ENCODE measurements at regions not wholly inside any gene's neighbourhood (a gene's known extent, or its start where the extent isn't known, plus 50 kb on each side); places are given as distances from the start of the nearest gene placed in this dataset.

DNA sequence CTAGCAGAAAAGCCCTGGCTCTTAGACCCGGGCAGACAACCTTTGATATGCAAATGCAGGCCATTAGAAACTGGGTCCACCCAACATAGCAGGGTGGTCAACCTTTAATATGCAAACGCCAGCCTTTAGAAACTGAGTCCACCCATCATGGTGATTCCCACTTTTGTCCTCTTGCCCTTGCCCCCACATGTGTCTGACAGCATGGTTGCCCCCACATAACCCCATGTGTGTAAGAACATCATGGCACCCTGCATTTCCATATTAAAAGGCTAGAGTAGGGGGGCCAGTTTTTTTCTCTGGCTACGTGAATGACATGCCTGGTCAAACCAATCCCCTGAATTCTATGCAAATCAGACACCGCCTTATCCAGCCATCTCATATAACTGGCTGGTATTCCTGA lies 273.2 kb upstream of the PRDM9 start:
- TF ChIP-seq, protein P1, sequence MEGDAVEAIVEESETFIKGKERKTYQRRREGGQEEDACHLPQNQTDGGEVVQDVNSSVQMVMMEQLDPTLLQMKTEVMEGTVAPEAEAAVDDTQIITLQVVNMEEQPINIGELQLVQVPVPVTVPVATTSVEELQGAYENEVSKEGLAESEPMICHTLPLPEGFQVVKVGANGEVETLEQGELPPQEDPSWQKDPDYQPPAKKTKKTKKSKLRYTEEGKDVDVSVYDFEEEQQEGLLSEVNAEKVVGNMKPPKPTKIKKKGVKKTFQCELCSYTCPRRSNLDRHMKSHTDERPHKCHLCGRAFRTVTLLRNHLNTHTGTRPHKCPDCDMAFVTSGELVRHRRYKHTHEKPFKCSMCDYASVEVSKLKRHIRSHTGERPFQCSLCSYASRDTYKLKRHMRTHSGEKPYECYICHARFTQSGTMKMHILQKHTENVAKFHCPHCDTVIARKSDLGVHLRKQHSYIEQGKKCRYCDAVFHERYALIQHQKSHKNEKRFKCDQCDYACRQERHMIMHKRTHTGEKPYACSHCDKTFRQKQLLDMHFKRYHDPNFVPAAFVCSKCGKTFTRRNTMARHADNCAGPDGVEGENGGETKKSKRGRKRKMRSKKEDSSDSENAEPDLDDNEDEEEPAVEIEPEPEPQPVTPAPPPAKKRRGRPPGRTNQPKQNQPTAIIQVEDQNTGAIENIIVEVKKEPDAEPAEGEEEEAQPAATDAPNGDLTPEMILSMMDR (IDR thresholded peaks at IDR 0.05; ENCODE audit: insufficient read depth, low read length, poor library complexity, severe bottlenecking), result no peak
- no peak for TF ChIP-seq EZH2phosphoT487 (conservative IDR thresholded peaks at IDR 0.05; ENCODE audit: low read length)

All from SU-DHL-6 (cell line).